NCI-H82 (cell line): ENCODE measurements at regions not wholly inside any gene's neighbourhood (a gene's known extent, or its start where the extent isn't known, plus 50 kb on each side); places are given as distances from the start of the nearest gene placed in this dataset.
"Not testable (repeated sequence)": the region's sequence is repeated elsewhere in the genome, so short reads cannot be mapped to it uniquely, and the experiment has no call there.

Source experiments
- DNase-seq: peaks from one replicate; lab custom pipeline; 2025; lab: John Stamatoyannopoulos, UW

DNA sequence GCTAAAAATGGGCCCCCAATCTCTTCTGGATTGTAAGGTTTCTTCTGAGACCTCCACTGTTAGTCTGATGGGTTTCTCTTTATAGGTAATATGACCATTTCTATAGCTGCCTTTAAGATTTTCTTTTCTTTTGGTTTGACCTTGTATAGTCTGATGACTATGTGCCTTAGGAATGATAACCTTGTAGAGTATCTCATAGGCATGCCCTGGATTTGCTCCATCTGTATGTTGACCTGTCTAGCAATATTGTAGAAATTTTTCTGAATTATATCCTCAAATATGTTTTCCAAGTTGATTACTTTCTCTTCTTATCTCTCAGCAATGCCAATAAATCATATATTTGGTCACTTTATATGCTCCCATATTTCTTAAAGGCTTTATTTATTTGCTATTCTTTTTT lies 1403.8 kb upstream of the GOT2 start:
- DNase-seq = no peak

DNA sequence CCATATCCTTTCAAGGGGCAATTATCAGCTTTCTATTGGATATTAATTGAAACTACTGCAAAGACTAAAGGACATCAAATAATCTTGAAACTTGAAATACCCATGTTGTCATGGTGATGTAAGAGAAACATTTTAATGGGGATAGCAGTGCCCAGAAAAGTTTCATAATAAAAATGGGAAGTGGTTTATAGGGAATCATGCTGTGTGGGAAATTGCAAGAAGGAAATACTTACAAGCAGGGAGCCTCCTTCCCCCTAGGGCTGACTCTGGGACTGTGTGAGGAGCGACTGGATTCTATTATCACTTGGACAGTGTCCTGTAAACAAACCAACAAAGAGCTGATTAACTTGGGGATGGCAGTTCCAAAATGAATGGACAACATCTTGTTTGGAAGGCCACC lies 1393.1 kb upstream of the GOT2 start:
- no peak for DNase-seq

DNA sequence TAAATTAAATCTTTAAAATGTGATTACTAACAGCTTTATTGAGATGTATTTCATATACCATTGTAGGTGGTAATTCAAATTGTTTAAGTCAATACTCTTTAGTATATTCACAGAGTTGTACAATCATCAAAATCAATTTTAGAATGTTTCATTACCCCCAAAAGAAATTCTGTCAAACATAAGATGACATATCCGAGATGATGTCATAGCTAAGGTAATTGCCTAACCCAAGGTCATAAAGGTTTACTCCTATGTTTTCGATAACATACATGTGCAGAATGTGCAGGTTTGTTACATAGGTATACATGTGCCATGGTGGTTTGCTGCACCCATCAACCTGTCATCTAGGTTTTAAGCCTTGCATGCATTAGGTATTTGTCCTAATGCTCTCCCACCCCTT lies 1392.0 kb upstream of the GOT2 start:
- DNase-seq = not testable (repeated sequence)

DNA sequence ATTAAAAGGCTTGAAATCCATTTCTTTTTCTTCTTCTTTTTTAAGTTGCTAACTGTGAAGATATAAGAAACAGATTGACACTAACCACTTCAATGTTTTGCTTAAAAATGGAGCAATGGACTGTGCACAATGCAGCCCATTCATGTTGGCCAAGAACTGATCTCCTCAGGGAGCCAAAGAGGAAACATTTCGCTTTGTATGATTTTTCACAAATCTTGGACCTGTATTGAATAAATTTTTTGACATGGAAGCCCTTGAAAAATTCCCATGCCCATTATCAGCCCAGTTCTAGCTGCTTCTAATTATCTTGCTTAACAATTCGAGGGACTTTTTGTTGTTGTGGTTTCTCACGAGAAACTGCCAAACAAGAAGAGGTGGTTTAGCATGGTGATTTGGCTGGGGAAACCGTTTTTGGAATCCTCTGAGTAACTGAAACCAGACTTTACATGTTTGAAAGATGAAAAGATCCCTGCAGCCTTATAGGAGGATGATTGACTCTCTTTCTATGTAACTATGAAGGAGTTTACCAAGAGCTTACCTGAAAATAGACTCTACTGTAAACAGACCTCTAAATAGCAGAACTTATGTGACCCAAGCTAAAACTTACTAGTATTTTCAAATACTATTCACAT lies 1389.4 kb upstream of the GOT2 start:
- no peak for DNase-seq

DNA sequence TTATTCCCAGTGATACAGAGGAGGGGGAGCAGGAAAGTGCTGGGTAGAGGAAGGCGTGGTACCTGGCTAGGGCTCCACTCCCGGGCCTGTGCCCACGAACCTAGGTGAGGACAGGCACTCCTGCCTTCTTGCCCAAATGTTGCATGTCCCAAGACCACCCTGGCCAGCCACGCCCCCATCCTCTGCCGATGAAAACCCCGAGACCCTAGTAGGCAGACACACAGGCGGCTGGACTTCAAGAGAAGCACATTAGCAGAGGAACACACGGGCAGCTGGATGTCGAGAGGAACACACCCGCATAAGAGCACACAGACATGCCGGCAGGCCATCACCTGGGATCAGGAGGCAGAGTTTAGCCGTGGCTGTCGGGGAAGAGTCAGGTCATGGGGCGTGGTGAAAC lies 1386.5 kb upstream of the GOT2 start:
- no peak for DNase-seq

DNA sequence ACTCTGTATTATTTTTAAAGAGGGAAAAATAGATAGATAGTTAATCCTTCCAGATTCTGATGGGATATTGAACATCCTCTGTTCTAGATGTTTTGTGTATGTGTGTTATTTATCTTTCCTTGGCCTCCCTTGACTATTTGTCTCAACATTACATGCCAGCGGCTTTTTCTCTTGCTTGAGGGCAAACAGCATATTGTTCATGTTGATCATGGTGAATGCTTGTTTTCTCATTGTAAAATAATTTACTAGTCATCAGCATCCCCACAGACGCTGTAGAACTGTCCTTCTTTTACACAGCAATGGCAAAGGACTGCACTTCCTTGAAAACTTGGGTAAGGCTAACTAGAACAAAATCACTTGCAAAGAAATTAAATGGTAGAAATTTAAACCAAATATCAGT lies 1376.4 kb upstream of the GOT2 start:
- DNase-seq = no peak

DNA sequence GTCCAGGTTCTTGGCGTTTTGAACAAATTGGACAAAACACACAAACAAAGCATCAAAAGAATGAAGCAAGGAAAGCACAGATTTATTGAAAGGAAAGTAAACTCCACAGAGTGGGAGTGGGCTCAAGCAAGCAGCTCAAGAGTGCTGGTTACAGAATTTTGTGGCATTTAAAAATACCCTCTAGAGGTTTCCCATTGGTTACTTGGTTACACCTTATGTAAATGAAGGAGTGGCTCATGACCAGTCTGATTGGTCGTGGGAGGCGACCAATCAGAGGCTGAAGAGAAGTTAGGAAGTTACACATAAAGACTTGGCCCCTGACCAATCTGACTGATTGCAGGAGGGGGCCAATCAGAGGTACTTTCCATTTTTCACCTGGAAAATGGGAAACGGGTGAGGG lies 1373.8 kb upstream of the GOT2 start:
- no peak for DNase-seq

DNA sequence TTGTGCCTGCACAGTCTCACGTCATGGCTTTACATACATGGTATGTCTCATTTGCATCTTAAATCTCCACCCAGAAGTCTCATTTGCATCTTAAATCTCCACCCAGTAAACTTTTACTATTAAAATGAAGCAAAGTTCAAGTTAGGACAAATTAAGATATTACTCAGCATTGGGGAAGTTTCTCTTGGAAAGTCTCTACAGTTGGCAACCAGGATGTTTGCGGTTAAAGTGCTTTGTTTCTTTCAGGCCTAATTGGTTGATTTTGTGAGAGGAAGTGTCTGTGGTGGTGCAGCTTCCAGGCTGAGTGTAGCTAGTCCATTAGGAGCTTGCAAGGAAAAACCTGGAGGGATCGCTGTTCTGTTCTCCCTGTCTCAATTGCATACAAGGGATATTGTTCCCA lies 1373.3 kb upstream of the GOT2 start:
- no peak for DNase-seq

DNA sequence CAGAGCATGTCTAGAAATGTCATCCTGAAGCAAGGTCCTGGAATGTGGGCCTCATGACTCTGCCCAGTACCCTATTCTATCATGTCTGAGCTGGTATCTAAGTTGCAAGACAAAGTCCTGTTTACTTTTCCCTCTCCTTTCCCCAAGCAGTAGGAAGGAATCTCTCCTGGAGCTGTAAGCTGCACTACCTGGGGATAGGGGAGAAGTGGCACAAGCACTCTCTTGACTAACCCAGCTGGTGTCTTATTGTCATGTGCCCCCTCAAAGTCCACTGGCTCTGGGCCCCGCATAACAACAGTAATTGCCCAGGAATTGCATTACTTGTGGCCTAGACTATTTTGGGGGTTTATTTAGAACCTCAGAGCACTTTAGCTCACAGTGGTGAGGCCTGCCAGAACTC lies 1366.3 kb upstream of the GOT2 start:
- no peak for DNase-seq

DNA sequence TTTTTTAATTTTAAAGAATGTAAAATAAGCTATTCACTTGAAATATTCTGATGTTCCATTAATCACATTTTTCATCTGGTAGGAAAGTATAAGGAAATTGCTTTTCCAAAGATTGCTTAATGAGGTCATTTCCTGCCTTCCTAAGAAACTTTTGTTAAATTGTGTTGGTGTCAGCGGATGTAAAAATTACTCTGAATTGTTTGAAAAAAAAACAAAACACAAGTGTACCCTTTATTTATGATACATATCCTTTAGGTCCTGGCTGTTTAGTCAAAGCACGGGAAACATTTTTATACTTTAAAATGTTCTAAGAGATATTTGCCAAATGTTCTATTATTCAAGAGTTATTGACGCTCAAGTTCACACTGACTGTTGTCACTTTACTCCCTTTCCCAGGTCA lies 1357.4 kb upstream of the GOT2 start:
- no peak for DNase-seq

DNA sequence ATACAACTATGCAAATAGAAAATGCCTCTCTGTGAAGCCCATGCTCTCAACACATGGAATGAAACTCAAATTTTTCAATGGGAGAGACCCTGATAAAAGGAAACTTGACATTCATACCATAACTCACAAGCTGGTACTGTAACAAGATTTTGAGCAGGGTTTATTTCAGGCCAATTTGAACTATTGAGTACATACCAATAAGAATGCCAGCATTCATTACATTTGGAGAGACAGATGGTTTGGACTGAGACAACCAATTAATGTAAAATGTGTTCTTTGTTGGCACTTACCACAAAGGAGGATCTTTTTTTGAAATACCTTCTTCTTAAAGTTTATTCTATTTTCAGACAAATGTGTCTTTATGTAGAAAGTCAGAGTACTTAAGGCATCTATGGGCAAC lies 1357.0 kb upstream of the GOT2 start:
- no peak for DNase-seq

DNA sequence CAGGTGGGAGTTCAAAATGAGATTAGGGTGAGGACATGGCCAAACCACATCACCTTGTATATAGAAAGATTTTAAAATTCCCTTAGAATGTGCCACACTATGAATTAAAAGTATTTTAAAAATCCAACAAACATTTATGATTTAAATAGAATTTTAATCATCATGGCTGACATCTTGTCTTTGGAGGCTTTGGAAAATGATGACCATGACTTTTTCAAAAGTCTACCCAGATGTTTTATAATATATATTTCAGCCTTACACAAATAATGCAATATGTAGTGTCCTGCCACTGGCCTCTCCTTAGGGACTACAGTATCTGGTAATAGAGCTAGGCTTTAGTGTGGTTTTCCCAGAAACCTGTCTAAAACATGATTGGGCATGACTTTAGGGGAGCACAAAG lies 1353.4 kb upstream of the GOT2 start:
- DNase-seq = no peak

DNA sequence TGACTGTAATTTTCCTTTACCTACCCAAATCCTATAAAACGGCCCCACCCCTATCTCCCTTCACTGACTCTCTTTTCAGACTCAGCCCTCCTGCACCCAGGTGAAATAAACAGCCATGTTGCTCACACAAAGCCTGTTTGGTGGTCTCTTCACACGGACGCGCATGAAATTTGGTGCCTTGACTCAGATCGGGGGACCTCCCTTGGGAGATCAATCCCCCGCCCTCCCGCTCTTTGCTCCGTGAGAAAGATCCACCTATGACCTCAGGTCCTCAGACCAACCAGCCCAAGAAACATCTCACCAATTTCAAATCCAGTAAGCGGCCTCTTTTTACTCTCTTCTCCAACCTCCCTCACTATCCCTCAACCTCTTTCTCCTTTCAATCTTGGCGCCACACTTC lies 1344.7 kb upstream of the GOT2 start:
- DNase-seq = not testable (repeated sequence)

DNA sequence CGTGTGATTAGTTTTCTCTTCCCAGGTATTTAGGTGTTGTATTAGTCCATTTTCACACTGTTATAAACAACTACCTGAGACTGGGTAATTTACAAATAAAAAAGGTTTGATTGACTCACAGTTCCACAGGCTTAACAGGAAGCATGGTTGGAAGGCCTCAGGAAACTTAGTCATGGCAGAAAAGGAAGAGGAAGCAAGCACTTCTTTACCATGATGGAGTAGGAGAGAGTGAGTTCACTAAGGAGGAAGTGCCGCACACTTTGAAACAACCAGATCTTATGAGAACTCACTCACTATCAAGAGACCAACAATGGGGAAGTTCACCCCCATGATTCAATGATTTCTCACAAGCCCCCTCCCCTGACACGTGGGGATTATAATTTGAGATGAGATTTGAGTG lies 1343.7 kb upstream of the GOT2 start:
- no peak for DNase-seq

DNA sequence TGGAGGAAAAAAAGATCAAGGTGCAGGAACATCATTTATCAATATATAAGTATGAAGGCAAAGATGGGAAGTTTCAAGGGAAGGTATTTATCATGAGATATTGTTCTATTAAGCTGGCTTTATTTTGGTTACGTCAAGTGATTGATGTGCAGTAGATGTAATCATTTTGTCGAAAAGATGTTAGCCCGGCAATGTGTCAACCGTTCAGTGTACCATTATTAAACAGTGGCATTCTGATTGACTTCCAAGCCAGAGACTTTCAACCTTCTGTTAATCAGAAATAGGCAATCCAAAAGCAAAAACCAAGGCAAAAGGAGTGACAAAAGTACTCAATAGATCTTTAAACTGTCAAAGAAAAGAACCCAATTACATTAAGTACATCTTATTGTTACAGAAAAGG lies 1340.3 kb upstream of the GOT2 start:
- DNase-seq = no peak

DNA sequence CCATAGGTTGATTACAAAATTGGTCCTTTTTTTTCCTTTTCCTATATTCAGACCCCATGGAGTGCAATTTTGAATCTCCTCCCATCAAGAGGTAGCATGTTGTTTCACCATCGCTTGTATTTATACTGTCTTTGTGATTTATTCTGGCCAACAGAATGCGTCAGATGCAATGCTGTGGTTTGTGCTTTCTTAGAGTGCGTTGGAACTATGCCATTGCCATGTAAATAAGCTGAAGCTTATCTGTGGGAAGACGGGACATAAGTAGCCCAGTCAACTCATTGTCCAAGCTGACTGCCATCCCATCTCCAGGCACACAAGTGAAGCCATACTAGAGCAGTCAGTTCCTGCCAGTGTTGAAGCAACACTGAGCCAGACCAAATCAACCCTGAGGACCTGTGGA lies 1339.3 kb upstream of the GOT2 start:
- DNase-seq = no peak

DNA sequence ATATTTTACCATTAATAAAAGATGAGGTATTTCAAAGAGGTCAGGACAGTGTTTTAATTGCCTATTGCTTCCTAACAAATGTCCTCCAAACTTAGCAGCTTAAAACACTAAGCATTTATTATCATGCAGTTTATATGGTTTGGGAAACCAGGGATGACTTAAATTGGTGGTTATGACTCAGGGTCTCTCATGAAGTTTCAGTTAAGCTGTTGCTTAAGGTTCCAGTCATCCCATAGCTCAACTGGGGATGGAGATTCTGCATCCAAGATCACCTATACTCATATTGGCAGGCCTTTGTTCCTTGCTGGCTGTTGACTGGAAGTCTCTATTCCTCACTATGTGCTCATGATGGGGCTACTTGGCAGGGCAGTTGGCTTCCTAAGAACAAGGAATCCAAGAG lies 1329.9 kb upstream of the GOT2 start:
- DNase-seq = no peak

DNA sequence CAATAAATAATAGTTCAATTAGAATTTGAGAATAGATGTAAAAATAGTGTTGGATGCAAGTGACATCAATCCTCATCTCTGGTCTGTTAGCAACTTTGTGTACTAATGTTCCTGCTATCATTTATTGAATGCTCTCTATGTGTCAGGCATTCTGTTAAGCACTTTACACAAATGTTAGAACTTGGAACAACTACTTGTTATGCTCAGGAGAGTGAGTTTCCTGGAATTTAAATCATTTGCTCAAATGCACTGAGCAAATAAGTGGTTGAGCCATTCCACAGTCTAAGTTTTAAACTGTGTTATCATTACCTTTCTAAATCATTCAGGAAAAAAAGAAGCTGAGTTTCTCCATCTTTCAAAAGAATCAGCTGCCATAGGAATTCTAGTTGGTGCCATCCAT lies 1327.3 kb upstream of the GOT2 start:
- DNase-seq = no peak

DNA sequence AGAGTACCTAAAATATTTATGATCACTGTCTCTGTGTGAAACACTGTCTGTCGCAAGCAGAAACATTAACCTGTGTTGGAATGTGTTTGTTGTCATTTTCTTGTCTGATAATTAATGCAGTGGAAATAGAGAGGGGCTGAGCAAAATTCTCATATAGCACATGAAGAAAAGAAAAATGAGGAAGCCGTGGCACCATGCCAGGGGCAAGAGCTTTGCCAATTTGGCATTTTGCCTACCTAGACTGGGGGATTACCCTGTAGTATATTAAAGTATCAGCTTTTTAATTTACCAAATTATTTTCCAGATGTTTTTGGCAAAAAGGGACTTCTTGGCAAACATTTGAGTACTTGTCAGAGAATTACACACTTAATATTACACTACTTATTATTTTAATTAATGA lies 1326.6 kb upstream of the GOT2 start:
- DNase-seq = no peak

DNA sequence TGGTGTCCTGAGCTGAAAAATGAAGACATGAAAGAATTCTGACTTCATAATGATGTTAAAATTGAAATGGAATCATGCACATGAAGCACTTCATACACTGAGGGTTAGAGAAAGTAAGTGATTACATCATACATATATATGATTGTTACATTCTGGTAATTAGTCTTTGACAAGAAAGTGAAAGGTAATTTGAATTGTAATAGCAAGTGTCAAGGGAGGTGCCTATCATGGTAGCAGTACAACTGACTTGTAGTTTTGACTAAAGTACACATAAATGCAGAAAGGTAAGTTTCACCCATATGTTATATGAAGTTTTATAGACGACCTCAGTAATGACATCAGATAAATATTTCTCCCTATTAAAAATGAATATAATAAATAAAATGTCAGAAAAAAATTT lies 1325.0 kb upstream of the GOT2 start:
- DNase-seq = no peak

DNA sequence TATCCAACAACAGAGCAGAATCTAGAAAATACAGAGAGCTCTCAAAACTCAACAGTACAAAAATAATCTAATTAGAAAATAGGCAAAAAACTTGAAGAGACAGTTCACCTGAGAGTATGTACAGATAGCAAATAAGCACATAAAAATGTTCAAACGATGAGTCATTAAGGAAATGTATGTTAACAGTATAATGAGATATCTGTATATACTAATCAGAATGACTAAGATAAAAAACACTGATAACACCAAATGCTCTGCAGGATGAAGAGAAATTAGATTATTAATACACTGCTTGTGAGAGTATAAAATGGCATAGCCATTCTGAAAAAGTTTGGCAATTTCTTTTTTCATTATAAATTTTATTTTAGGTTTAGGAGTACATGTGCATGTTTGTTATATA lies 1307.6 kb upstream of the GOT2 start:
- DNase-seq = no peak

DNA sequence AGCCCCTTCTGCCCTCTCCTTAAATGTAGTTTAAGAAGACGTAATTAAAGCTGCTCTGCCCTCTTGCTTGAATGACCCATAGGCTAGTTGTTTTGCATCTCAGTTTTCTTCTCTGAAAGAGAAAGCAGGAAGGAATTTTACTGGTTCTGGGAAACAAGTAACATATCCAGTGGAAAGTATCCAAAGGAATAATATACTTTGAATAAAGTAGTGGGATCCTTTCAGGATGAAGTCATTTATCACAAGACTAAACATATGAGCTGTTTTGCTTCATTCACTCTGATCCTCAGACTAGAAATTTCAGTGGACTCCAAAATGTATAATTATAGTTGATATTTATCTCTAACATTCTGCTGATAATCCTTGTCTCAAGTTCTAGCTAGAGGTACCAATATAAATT lies 1297.6 kb upstream of the GOT2 start:
- DNase-seq = no peak

DNA sequence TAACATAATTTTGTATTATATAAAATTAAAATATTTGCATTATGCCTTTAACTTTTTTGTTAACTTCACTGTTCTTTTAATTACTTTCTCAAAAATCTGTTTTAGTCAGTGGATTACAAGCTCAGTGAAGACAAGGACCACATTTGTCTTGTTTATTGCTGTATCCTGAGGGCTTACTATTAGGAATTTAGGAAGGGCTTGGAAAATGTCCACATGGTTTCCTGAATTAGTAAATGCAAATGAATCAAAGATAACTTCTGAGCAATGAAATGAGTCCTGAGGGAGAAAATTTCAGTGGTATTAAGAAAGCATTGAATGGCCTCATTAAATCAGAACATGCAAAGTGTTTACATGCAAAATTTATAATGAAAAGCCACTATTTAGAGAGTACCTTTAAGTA lies 1293.2 kb upstream of the GOT2 start:
- DNase-seq = no peak

DNA sequence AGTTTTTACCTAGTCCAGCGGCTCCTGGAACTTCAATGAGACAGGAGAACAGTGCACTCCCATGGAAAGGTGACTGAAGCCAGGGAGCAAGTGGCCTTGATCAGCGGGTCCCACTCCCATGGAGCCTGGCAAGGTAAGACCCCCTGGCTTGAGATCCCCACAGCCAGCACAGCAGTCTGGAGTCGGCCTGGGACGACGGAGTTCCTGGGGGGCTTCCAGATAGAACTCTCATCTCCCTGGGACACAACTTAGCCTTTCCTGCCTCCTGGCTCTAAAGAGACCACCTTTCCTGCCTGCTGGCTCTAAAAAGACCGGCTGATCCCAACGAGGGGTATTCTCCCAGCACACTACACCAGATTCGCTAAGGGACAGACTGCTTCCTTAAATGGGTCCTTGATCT lies 1279.0 kb upstream of the GOT2 start:
- DNase-seq = no peak

DNA sequence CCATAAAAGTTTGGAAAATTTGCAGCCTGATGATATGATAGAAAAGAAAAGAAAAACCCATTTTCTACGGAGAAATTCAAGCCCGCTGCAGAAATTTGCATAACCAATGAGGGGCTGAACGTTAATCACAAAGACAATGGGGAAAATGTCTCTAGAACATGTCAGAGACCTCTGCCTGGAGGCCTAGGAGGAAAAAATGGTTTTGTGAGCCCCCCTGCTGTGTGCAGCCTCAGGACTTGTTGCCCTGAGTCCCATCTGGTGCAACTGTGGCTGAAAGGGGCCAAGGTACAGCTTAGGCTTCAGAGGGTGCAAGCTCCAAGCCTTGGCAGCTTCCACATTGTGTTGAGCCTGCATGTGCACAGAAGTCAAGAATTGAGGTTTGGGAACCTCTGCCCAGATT lies 1267.4 kb upstream of the GOT2 start:
- no peak for DNase-seq
